OCI-LY1 (cell line): ENCODE measurements at regions not wholly inside any gene's neighbourhood (a gene's known extent, or its start where the extent isn't known, plus 50 kb on each side); places are given as distances from the start of the nearest gene placed in this dataset.

Experiments used
- EZH2 ChIP-seq: fragments of 200-600 bp; sonication (generic), shearing (Covaris generic); IDR thresholded peaks from 2 replicates; pipeline ENCODE4 v1.8.0; 2017; ENCODE audit warnings: borderline replicate concordance, mixed run types, mild to moderate bottlenecking, antibody characterized with exemption, low read length, moderate library complexity, mixed read lengths
- TF ChIP-seq, protein P1 (sequence below): fragments of 200-600 bp; sonication (generic), shearing (Covaris generic); IDR thresholded peaks from 2 replicates; pipeline ENCODE4 v1.5.1; 2017; ENCODE audit warnings: mild to moderate bottlenecking, antibody characterized with exemption, low read length, moderate library complexity, mixed read lengths

DNA sequence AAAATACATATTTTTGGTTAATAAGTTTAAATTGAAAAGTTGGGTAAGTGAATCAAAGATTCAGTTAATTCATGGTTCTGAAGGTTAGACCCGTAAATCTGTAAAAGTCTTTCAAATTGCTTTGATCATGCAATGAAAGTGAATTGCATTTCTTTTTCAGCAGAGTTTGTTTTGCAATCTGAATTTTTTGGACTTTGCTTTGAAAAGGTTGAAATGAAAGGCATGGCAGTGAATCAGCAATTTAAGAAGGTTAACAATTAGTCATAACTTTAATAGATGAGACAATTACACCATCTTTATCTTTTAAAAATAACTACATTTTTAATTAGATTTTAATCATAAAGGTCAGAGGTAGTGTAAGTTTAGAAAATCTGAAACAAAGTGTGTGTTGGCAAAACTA is 310.9 kb upstream of the KCNJ16 start:
- TF ChIP-seq, protein P1, sequence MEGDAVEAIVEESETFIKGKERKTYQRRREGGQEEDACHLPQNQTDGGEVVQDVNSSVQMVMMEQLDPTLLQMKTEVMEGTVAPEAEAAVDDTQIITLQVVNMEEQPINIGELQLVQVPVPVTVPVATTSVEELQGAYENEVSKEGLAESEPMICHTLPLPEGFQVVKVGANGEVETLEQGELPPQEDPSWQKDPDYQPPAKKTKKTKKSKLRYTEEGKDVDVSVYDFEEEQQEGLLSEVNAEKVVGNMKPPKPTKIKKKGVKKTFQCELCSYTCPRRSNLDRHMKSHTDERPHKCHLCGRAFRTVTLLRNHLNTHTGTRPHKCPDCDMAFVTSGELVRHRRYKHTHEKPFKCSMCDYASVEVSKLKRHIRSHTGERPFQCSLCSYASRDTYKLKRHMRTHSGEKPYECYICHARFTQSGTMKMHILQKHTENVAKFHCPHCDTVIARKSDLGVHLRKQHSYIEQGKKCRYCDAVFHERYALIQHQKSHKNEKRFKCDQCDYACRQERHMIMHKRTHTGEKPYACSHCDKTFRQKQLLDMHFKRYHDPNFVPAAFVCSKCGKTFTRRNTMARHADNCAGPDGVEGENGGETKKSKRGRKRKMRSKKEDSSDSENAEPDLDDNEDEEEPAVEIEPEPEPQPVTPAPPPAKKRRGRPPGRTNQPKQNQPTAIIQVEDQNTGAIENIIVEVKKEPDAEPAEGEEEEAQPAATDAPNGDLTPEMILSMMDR: no peak
- no peak for TF ChIP-seq EZH2
